Forelimb muscle (tissue), 1 donor: ENCODE measurements at regions not wholly inside any gene's neighbourhood (a gene's known extent, or its start where the extent isn't known, plus 50 kb on each side); places are given as distances from the start of the nearest gene placed in this dataset.

Experiments
- DNase-seq: peaks from one replicate; pipeline ENCODE4 v3.0.0-alpha.2; 2013; ENCODE audit warnings: low read depth

GRCh38 chr1:115492019-115492595 is 149.7 kb upstream of the VANGL1 start:
- DNase-seq, result no peak

DNA sequence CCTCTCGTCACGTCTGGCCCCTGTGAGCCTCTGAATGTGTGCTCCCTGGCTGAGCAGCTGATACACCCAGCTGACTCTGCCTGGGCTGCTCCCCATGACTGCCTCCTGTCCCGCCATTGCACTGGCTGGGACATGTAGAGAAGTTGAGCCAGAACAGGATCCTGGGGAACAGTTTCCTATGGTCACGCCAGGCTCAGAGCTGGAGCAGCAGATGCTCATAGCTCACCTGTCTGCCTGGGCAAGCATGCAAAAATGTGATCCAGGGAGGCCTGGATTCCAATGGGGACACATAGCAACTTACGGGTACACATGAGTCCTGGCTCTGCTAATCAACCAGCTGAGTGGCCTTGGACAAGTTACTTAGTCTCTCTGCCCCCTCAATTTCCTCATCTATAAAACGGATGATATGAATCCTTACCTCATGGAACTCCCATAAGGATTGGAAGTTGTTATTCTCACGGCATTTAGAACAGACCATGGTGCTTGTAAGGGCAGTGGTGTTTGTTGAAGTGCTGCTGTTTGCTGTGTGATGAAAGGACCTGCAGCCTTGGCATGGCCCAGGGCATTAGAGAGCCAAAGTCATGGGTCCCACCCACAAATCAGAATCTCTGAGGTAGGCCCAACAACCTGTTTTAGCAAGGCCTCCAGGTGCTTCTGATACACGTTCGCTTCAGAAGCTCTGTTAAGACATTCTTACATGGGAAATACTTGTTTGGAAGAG is 150.3 kb upstream of the VANGL1 start:
- no peak for DNase-seq

- DNase-seq, result no peak
These were observed 141.0 kb upstream of the NGF start for GRCh38 chr1:115479055-115479482.

DNA sequence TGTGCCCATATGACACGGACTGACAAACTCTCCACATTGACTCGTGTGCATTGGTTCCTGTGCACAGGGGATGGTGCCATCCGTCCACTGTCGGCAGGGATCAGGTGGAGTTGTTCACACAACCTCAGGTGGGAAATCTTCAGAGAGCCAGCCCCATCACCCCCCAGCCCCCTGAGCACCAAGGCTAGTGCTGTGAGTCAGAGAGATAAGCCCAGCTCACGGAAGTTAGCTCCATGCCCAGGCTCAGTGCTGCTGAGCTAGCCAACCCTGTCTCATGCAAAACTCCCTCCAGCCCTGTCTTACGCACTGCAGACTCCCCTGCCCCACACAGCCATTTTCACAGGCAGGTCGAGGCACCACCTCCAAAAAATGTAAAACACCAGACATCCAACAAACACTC is 139.0 kb upstream of the NGF start:
- no peak for DNase-seq

GRCh38 chr1:115476616-115477015 is 138.6 kb upstream of the NGF start:
- DNase-seq, result no peak

- no peak for DNase-seq
These were observed 137.9 kb upstream of the NGF start for GRCh38 chr1:115475901-115476300.

GRCh38 chr1:115475252-115475651 is 137.2 kb upstream of the NGF start:
- DNase-seq, result no peak

- DNase-seq, result no peak
These were observed 136.0 kb upstream of the NGF start for GRCh38 chr1:115473986-115474565.

DNA sequence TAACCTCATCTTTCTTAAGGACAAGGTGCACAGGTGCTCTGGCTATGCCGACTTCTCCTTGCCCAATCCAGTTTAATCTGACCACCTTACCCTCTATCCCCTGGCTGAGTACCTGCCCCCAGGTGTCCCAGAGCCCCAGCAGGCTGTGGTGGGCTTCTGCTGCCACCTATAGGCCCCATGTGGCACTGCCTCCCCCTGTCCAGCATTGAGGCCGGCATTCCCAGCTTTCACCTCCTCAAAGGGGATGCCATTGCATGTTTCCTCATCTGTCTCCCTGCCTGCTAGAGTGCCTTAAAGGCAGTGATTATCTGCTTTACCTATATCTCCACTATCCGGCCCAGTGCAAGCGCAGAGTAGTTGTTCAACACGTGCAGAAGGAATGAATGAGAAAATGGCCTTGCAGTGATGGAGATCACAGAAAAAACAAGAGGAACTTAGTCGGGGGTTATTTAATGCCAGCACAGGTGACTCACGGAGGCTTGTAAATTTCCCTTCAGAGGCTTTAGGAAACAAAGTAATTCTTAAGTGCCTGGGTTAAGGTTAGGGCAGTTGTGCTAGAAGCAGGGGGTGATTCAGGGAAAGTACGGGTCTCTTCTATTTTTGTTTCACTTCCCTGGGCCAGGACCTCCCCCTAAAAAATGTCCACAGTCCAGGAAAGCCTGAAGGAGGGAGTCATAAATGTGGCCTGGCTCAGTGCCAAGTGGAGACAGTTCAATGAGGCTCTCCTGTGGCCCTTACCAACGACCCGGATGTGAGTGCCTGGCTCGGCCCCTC is 131.8 kb upstream of the NGF start:
- DNase-seq, result no peak

GRCh38 chr1:115467790-115468189 is 129.7 kb upstream of the NGF start:
- no peak for DNase-seq

DNA sequence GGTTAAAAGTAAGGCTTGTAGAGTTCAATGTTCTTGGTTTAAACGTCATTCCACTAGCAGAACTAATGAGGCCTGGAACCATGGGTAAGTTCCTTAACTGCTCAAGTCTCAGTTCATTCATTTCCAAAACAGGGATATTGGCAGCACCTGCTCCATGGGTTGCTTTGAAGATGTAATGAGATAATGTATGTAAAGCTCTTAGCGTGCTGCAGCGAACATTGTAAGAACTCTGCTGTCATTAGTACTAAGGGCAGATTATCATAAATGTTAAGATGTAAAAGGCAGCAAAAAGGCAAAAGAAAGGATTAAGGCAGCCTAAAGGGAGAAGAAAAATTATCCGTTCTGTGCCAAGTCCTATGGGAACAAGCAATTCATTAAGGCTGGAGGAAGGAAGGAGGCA is 129.1 kb upstream of the NGF start:
- DNase-seq, result no peak

GRCh38 chr1:115466433-115466832 is 128.4 kb upstream of the NGF start:
- no peak for DNase-seq

GRCh38 chr1:115465802-115466363 is 127.8 kb upstream of the NGF start:
- no peak for DNase-seq

DNA sequence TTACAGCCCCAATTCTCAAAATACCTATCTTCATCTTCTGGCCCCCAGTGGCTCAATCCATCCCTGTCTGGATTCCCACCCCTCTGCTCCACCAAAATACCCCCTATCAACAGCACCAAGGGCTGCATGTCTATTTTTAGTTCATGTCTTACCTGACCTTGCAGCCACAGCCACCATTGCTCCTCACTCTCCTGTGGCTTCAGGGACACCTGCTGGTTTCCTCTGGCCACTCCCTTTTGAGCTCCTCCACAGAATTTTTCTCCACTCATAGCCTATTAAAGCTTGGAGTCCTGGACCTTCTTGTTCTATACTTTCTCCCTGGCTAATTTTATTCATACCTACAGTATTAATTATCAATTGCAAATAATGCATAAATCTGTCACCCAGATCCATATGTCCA is 125.3 kb upstream of the NGF start:
- DNase-seq, result no peak

DNA sequence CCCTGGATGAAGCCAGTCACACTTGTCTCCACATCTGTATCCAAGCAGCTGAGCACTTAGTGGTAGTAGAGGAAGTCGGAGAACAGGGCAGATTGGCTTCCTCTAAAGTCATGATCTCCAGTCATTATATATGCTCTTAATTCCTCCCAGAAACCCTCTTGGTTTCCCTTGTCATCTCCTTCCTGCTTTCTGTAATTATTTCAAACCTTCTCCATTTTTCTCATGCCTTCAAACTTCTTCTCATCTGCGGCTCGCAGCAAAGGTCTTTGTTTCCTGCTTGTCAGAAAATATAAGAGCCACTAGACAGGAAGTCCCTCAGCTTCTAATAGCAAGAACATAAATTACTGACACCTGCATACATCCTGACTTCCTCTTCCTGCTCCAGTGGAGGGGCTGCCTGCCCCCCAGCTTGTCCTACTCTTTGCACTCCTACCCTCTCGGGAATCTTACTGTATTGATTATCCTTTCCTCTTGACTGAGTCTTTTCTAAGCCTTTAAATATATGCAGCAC is 124.6 kb upstream of the NGF start:
- DNase-seq, result no peak

GRCh38 chr1:115461526-115461925 is 123.5 kb upstream of the NGF start:
- no peak for DNase-seq

- no peak for DNase-seq
These were observed 121.1 kb upstream of the NGF start for GRCh38 chr1:115459161-115459560.

GRCh38 chr1:115458426-115459114 is 120.5 kb upstream of the NGF start:
- no peak for DNase-seq

GRCh38 chr1:115457289-115457688 is 119.2 kb upstream of the NGF start:
- DNase-seq, result no peak

GRCh38 chr1:115456441-115456961 is 118.5 kb upstream of the NGF start:
- DNase-seq, result no peak

GRCh38 chr1:115454837-115455511 is 116.9 kb upstream of the NGF start:
- DNase-seq, result no peak
